Panc1 (cell line): ENCODE measurements at regions not wholly inside any gene's neighbourhood (a gene's known extent, or its start where the extent isn't known, plus 50 kb on each side); places are given as distances from the start of the nearest gene placed in this dataset.
"Not testable (repeated sequence)": the region's sequence is repeated elsewhere in the genome, so short reads cannot be mapped to it uniquely, and the experiment has no call there.

Experiments used
- CTCF ChIP-seq: fragments of 450-650 bp; IDR thresholded peaks from 2 replicates; pipeline ENCODE4 v1.5.1; 2017; ENCODE audit warnings: mild to moderate bottlenecking
- POLR2AphosphoS5 ChIP-seq: IDR thresholded peaks from 2 replicates; pipeline ENCODE4 v1.6.1; 2012; ENCODE audit warnings: mild to moderate bottlenecking, low read depth, low read length, moderate library complexity
- TCF7L2 ChIP-seq: IDR thresholded peaks from 2 replicates; pipeline ENCODE4 v1.6.1; 2011; ENCODE audit warnings: mild to moderate bottlenecking, low read depth, low read length, inconsistent platforms
- TF ChIP-seq, protein P1 (sequence below), 2 experiments: IDR thresholded peaks; 2 replicates each; pipeline ENCODE4 v1.6.1; 2011 to 2012; ENCODE audit warnings: low read depth in 2 of 2, control low read depth in 1 of 2, low read length in 1 of 2, mild to moderate bottlenecking in 1 of 2, moderate library complexity in 1 of 2; ENCODE audit not compliant: insufficient read depth in 1 of 2

DNA sequence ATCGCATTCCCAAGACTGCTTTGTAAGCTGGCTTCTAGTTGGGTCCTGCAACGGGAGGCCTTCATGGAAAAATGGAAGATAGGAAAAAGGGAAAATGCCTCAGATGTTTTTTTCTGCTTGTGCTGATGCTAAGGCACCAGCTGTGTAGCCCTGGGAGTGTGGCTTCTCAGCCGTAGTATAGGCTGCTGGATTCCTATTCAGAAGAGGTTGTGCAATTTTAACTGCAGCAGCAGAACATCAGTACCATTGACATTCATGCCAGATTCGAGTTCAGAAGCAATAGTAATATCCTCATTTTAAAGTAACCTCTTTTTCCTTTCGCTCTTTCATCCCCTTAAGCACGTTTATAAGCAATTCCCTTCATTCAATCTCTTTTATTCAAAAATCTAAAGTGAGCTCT is 119.1 kb upstream of the KCTD3 start:
- not testable (repeated sequence) for TF ChIP-seq CTCF, POLR2AphosphoS5, TCF7L2
- TF ChIP-seq, protein P1, sequence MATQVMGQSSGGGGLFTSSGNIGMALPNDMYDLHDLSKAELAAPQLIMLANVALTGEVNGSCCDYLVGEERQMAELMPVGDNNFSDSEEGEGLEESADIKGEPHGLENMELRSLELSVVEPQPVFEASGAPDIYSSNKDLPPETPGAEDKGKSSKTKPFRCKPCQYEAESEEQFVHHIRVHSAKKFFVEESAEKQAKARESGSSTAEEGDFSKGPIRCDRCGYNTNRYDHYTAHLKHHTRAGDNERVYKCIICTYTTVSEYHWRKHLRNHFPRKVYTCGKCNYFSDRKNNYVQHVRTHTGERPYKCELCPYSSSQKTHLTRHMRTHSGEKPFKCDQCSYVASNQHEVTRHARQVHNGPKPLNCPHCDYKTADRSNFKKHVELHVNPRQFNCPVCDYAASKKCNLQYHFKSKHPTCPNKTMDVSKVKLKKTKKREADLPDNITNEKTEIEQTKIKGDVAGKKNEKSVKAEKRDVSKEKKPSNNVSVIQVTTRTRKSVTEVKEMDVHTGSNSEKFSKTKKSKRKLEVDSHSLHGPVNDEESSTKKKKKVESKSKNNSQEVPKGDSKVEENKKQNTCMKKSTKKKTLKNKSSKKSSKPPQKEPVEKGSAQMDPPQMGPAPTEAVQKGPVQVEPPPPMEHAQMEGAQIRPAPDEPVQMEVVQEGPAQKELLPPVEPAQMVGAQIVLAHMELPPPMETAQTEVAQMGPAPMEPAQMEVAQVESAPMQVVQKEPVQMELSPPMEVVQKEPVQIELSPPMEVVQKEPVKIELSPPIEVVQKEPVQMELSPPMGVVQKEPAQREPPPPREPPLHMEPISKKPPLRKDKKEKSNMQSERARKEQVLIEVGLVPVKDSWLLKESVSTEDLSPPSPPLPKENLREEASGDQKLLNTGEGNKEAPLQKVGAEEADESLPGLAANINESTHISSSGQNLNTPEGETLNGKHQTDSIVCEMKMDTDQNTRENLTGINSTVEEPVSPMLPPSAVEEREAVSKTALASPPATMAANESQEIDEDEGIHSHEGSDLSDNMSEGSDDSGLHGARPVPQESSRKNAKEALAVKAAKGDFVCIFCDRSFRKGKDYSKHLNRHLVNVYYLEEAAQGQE (IDR thresholded peaks at IDR 0.05; ENCODE audit: insufficient read depth in 1 of 2, low read depth in 2 of 2, low read length in 1 of 2): not testable (repeated sequence)
